Left hindlimb (tissue), 1 donor: ENCODE measurements at regions not wholly inside any gene's neighbourhood (a gene's known extent, or its start where the extent isn't known, plus 50 kb on each side); places are given as distances from the start of the nearest gene placed in this dataset.
"Not testable (repeated sequence)": the region's sequence is repeated elsewhere in the genome, so short reads cannot be mapped to it uniquely, and the experiment has no call there.

Experiments
- DNase-seq: peaks from one replicate; pipeline ENCODE4 v3.0.0-alpha.2; 2018

GRCh38 chr3:178202194-178202593, 334.0 kb upstream of the KCNMB2 start:
- DNase-seq = no peak

DNA sequence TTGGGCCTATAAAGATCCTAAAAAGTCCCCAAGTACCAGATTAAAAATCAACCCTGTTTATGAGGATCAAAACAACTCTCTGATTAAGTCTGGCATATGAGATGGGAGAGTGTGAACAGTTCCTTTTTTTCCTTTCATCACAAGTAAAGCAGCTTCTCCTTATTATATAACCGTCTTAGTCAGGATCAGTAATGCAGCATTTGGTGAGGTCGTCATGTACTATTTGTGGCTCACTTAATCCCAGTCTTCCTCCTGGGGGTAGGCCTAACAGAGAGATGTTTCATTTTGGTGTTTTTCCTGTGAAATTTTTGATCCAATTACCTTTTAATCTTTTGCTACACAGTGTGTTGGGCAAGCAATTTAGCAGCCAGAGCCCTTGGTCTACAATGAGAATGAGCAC, 333.1 kb upstream of the KCNMB2 start:
- no peak for DNase-seq

DNA sequence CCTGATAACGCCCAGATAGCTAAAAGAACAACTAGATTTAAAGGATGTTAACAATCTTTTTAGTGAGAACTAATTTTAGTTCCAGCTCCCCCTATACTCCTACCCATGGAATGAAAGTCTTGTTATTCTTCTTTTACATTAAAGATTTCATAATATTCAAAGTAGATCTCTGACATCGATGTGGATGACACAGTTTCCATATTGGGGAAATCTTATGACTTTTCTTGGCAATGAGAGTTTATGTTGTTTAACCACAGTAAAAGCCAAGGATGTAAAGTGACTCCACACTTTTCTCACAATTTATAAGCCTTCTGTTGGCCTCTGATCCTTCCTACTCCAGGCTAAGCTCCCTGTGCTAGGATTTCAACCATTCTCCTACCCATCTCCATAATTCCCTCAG, 332.6 kb upstream of the KCNMB2 start:
- no peak for DNase-seq

- DNase-seq = no peak
These were observed 330.5 kb upstream of the KCNMB2 start for GRCh38 chr3:178205740-178206139.

- no peak for DNase-seq
These were observed 329.7 kb upstream of the KCNMB2 start for GRCh38 chr3:178206521-178206920.

- not testable (repeated sequence) for DNase-seq
These were observed 329.1 kb upstream of the KCNMB2 start for GRCh38 chr3:178207161-178207560.

DNA sequence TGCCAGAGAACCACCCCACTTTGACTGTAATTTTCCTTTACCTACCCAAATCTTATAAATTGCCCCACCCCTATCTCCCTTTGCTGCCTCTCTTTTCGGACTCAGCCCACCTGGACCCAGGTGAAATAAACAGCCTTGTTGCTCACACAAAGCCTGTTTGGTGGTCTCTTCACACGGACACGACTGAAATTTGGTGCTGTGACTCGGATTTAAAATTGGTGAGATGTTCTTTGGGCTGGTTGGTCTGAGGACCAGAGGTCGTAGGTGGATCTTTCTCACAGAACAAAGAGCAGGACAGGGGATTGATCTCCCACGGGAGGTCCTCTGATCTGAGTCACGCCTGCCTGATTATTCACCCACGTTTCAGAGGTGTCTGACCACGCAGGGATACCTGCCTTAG, 328.6 kb upstream of the KCNMB2 start:
- DNase-seq = not testable (repeated sequence)

- DNase-seq = not testable (repeated sequence)
These were observed 327.1 kb upstream of the KCNMB2 start for GRCh38 chr3:178209116-178209515.

- DNase-seq = not testable (repeated sequence)
These were observed 326.6 kb upstream of the KCNMB2 start for GRCh38 chr3:178209618-178210017.

GRCh38 chr3:178211086-178211485, 325.1 kb upstream of the KCNMB2 start:
- DNase-seq = not testable (repeated sequence)

DNA sequence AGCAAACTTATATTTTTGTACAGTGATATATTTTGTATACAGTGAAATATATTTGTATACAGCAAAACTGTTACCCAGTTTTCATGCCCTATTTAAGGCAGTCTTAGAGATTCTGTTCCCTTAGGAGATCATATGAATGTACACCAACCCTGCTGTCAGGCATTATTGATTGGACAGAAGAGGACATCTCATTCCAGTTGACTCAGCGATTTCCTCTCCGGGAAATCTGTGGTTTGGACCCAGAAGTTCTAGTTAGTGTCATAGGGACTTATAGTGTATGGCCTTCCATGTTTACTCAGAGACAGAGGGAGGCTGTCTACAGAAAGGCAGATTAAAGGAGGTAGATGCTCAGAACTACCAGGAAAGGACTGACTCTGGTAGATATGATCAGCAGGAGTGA, 318.8 kb upstream of the KCNMB2 start:
- DNase-seq = no peak

- DNase-seq = no peak
These were observed 318.0 kb upstream of the KCNMB2 start for GRCh38 chr3:178218231-178218630.

- DNase-seq = not testable (repeated sequence)
These were observed 316.6 kb upstream of the KCNMB2 start for GRCh38 chr3:178219661-178220060.

GRCh38 chr3:178223876-178224275, 312.4 kb upstream of the KCNMB2 start:
- no peak for DNase-seq

DNA sequence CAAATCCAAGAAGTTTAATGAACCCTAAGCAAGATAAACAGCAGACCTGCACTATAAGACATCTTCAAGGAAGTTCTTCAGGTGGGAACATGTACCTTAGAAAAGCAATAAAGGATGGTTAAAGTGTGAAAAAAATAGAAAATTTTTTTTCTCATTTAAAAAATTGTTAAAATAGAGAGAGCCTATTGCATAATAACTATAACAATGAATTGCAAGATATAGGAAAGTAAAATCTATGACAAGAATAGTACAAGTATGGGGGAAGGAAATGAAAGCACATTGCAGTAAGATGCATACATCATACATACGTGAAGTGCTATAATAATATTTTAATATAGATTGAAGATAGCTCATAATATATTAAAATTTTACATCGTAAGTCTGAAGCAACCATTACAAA, 310.1 kb upstream of the KCNMB2 start:
- DNase-seq = no peak

GRCh38 chr3:178231645-178232044, 304.6 kb upstream of the KCNMB2 start:
- no peak for DNase-seq

- no peak for DNase-seq
These were observed 302.7 kb upstream of the KCNMB2 start for GRCh38 chr3:178233371-178234071.

DNA sequence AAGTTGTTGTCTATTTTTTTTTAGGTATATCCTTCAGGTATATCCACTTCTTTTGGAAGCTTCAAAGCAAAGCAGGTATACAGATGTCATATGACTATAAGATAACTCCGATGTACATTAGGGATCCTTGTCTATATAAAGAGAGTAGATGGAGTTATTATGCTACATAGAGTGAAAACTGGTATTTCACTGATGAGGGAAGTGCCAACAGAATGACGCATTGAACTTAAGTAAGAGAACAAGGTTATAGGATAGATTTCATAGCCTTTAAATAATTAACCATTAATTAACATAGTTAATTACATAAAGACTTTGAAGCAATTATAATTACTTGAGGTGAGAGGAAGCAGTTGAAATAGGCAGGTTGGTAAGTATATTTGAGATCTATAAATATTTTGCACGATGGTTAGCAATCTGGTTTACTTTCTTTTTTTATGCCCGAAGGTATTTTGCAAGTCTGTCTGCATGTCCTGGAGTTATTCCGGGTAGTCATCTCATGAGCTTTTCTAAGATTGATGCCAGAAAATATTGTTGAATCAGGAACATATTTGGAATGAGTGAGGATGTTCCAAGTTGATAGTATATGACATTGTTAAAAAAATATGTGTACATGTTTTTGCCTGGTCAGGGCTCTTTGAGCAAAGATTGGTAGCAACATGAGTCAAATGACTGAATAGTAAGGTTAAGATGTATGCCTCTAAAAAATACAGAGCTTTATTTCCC, 299.5 kb upstream of the KCNMB2 start:
- DNase-seq = no peak

GRCh38 chr3:178238179-178238578, 298.1 kb upstream of the KCNMB2 start:
- no peak for DNase-seq

DNA sequence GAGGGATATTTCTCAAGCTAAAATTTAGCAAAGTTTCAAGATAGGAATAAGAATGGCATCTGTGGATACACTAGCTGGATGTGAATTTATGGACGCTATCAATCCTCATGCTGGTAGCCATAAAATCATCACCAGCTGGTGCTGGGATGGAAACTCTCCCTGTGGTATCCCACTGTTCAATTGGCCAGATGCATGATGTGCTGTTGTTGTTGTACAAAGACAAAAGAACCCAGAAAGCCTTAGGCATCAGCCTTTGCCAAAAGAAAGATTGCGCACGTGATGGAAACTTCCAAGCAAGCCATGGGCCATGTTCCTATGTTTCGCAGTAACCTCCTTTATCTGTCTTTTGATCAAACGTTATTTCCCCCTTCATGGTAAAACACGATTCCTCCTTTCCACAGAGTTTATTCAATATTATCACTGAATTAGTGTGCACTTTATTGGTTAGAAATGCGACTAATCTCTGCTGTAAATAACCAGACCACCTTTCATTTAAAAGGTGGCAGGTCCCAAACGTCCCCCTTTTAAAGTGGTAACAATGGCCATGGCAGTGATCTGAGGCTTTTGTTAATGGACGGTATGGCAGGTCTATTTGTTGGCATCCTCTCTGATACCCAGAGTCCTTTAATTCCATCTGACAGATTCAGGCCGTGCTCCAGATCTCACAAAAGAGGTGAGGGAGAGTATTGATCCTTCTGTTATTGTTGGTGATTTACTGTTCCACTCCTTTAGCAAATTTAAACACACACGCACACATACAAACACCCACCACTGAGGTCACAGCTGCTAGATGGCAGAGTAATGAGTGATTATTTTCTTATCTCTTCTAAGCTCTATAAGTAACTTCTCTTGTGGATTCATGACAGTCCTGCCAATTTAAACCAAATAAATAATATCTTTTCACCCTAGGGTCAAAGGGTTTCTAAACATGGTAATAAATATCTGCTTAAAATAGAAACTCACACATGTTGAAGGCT, 291.2 kb upstream of the KCNMB2 start:
- DNase-seq = no peak

GRCh38 chr3:178246004-178246403, 290.2 kb upstream of the KCNMB2 start:
- no peak for DNase-seq

- no peak for DNase-seq
These were observed 280.9 kb upstream of the KCNMB2 start for GRCh38 chr3:178255315-178255714.

DNA sequence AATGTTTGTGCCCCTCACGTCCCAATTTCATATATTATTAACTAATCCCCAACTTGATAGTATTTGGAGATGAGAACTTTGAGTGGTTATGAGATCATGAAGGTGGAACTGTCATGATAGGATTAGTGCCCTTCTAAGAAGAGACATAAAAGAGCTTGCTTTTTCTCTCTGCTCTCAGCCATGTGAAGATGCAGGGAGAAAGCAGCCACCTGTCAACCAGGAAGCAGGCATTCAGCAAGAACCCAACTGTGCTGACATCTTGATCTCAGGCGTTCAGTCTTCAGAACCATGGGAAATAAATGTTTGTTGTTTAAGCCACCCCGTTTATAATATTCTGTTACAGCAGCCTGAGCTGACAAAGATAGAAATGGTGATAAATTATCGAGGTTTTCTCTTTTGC, 278.7 kb upstream of the KCNMB2 start:
- DNase-seq = no peak
